Neural cell (in vitro differentiated cells): ENCODE measurements at regions not wholly inside any gene's neighbourhood (a gene's known extent, or its start where the extent isn't known, plus 50 kb on each side); places are given as distances from the start of the nearest gene placed in this dataset.
A peak's percentile ranks its signal among the peaks of the same experiment; 100 is the strongest.
"Not testable (repeated sequence)": the region's sequence is repeated elsewhere in the genome, so short reads cannot be mapped to it uniquely, and the experiment has no call there.

Experiments used
- H2AFZ ChIP-seq: fragments of 200-600, 300-800 bp; sonication (generic), shearing (Covaris generic); 2 replicates; pipeline ENCODE4 v1.6.0; 2014; ENCODE audit warnings: low read depth, mild to moderate bottlenecking, antibody characterized with exemption, low read length, moderate library complexity
- H3F3A ChIP-seq: fragments of 200-600 bp; shearing (Covaris generic); 2 replicates; pipeline ENCODE4 v1.6.1; 2016; ENCODE audit warnings: mild to moderate bottlenecking, moderate library complexity, mixed read lengths, antibody characterized with exemption, low read length; ENCODE audit not compliant: insufficient read depth, poor library complexity, severe bottlenecking
- H3K27ac ChIP-seq: fragments of 200-600, 300-800 bp; sonication (generic), shearing (Covaris generic); 2 replicates; pipeline ENCODE4 v1.5.1; 2014; ENCODE audit warnings: mild to moderate bottlenecking, low read length, moderate library complexity
- H3K27me3 ChIP-seq: fragments of 300-800, 200-600 bp; sonication (generic), shearing (Covaris generic); 2 replicates; pipeline ENCODE4 v1.6.0; 2014; ENCODE audit warnings: mild to moderate bottlenecking, low read depth, low read length, moderate library complexity; ENCODE audit not compliant: insufficient read depth
- H3K36me3 ChIP-seq: fragments of 300-800, 200-600 bp; sonication (generic), shearing (Covaris generic); 2 replicates; pipeline ENCODE4 v1.5.1; 2014; ENCODE audit warnings: mild to moderate bottlenecking, antibody characterized with exemption, low read length, moderate library complexity; ENCODE audit not compliant: insufficient read depth
- H3K4me2 ChIP-seq: fragments of 300-800, 200-600 bp; sonication (generic), shearing (Covaris generic); 2 replicates; pipeline ENCODE4 v1.6.0; 2014; ENCODE audit warnings: mild to moderate bottlenecking, low read length
- H3K4me3 ChIP-seq: fragments of 300-800, 200-600 bp; sonication (generic), shearing (Covaris generic); 2 replicates; pipeline ENCODE4 v1.5.1; 2014; ENCODE audit warnings: mild to moderate bottlenecking, low read length, moderate library complexity
- H3K79me2 ChIP-seq: fragments of 200-600 bp; shearing (Covaris generic); replicated peaks from 2 replicates; pipeline ENCODE4 v1.6.0; 2014; ENCODE audit warnings: mild to moderate bottlenecking, low read length, moderate library complexity; ENCODE audit not compliant: insufficient read depth
- H3K9ac ChIP-seq: fragments of 300-800, 200-600 bp; sonication (generic), shearing (Covaris generic); 2 replicates; pipeline ENCODE4 v1.6.1; 2016; ENCODE audit warnings: mild to moderate bottlenecking, low read length, mixed read lengths
- H3K9me2 ChIP-seq: fragments of 200-600 bp; shearing (Covaris generic); 2 replicates; pipeline ENCODE4 v1.6.1; 2016; ENCODE audit warnings: mild to moderate bottlenecking, low read length, mixed read lengths; ENCODE audit not compliant: insufficient read depth
- H3K9me3 ChIP-seq: fragments of 200-600, 300-800 bp; sonication (generic), shearing (Covaris generic); 2 replicates; pipeline ENCODE4 v1.6.1; 2016; ENCODE audit warnings: mild to moderate bottlenecking, mixed run types, low read length, moderate library complexity, mixed read lengths
- H4K20me1 ChIP-seq: fragments of 200-600 bp; shearing (Covaris generic); 2 replicates; pipeline ENCODE4 v1.6.1; 2016; ENCODE audit warnings: mild to moderate bottlenecking, mixed run types; ENCODE audit not compliant: insufficient read depth
- CTCF ChIP-seq: fragments of 450-650 bp; IDR thresholded peaks from 2 replicates; pipeline ENCODE4 v1.5.1; 2014; ENCODE audit warnings: antibody characterized with exemption, mild to moderate bottlenecking, moderate library complexity; ENCODE audit not compliant: poor library complexity, severe bottlenecking
- EP300 ChIP-seq: fragments of 450-650 bp; conservative IDR thresholded peaks from 2 replicates; pipeline ENCODE4 v1.6.1; 2014; ENCODE audit warnings: antibody characterized with exemption, mild to moderate bottlenecking, moderate library complexity; ENCODE audit not compliant: poor library complexity, severe bottlenecking
- EZH2 ChIP-seq: fragments of 200-600, 300-800 bp; shearing (Covaris generic), sonication (generic); IDR thresholded peaks from 2 replicates; pipeline ENCODE4 v1.6.1; 2014; ENCODE audit warnings: antibody characterized with exemption, low read length, borderline replicate concordance, mild to moderate bottlenecking; ENCODE audit not compliant: insufficient read depth, poor library complexity, severe bottlenecking
- MXI1 ChIP-seq: fragments of 450-650 bp; conservative IDR thresholded peaks from 2 replicates; pipeline ENCODE4 v1.6.1; 2014; ENCODE audit warnings: antibody characterized with exemption, mild to moderate bottlenecking; ENCODE audit not compliant: poor library complexity, severe bottlenecking
- POLR2AphosphoS5 ChIP-seq: IDR thresholded peaks from 2 replicates; pipeline ENCODE4 v1.6.1; 2012
- RAD21 ChIP-seq: fragments of 450-650 bp; conservative IDR thresholded peaks from 2 replicates; pipeline ENCODE4 v1.6.1; 2014; ENCODE audit warnings: antibody characterized with exemption, mild to moderate bottlenecking, moderate library complexity
- REST ChIP-seq: IDR thresholded peaks from 2 replicates; pipeline ENCODE4 v1.6.1; 2012; ENCODE audit warnings: borderline replicate concordance
- SMC3 ChIP-seq: fragments of 450-650 bp; conservative IDR thresholded peaks from 2 replicates; pipeline ENCODE4 v1.6.1; 2014; ENCODE audit warnings: antibody characterized with exemption, mild to moderate bottlenecking, moderate library complexity; ENCODE audit not compliant: poor library complexity
- TAF1 ChIP-seq: IDR thresholded peaks from 2 replicates; pipeline ENCODE4 v1.6.1; 2012; ENCODE audit warnings: low read depth

GRCh38 chr10:6838118-6838517, 258.0 kb upstream of the PRKCQ start:
- no peak overlapping the region for H3K4me2 ChIP-seq
- no peak for TF ChIP-seq TAF1
- TF ChIP-seq SMC3: peak; percentile 17
- TF ChIP-seq RAD21: peak; percentile 14
- H3K4me3 ChIP-seq: no peak overlapping the region
- H3K9me2 ChIP-seq: no peaks in the 10 kb centered on the region
- no peaks in the 10 kb centered on the region for H3F3A ChIP-seq
- H3K9me3 ChIP-seq: no peaks in the 10 kb centered on the region
- no peaks in the 10 kb centered on the region for H3K36me3 ChIP-seq
- H3K27me3 ChIP-seq: no peaks in the 10 kb centered on the region
- H3K79me2 ChIP-seq: no peaks in the 10 kb centered on the region
- no peak overlapping the region for H3K9ac ChIP-seq
- no peak overlapping the region for H2AFZ ChIP-seq
- H4K20me1 ChIP-seq: no peaks in the 10 kb centered on the region
- no peak overlapping the region for H3K27ac ChIP-seq

GRCh38 chr10:6833458-6834011, 253.5 kb upstream of the PRKCQ start:
- no peak overlapping the region for H3K27ac ChIP-seq
- H3K79me2 ChIP-seq: no peaks in the 10 kb centered on the region
- H3K9me2 ChIP-seq: no peaks in the 10 kb centered on the region
- no peaks in the 10 kb centered on the region for H3F3A ChIP-seq
- no peak overlapping the region for H3K4me2 ChIP-seq
- no peak overlapping the region for H3K9ac ChIP-seq
- no peak overlapping the region for H2AFZ ChIP-seq
- no peaks in the 10 kb centered on the region for H3K36me3 ChIP-seq
- no peak overlapping the region for H3K4me3 ChIP-seq
- no peaks in the 10 kb centered on the region for H4K20me1 ChIP-seq
- TF ChIP-seq SMC3 (no peak), TAF1 (no peak), MXI1 (no peak), CTCF (no peak), REST (no peak), POLR2AphosphoS5 (no peak), EZH2 (no peak), RAD21 (no peak), EP300 (no peak)
- H3K9me3 ChIP-seq: no peaks in the 10 kb centered on the region
- H3K27me3 ChIP-seq: no peaks in the 10 kb centered on the region

- H3F3A ChIP-seq, H4K20me1 ChIP-seq, H3K27me3 ChIP-seq, H3K4me3 ChIP-seq, H3K9me3 ChIP-seq, H3K79me2 ChIP-seq, H3K9me2 ChIP-seq, H3K9ac ChIP-seq, H2AFZ ChIP-seq, H3K27ac ChIP-seq, H3K36me3 ChIP-seq, H3K4me2 ChIP-seq: not testable (repeated sequence)
Measured at GRCh38 chr10:6830981-6831380, 250.9 kb upstream of the PRKCQ start.

- H2AFZ ChIP-seq, H3K4me3 ChIP-seq, H3K27ac ChIP-seq, H3K79me2 ChIP-seq, H4K20me1 ChIP-seq, H3K9me2 ChIP-seq, H3K9me3 ChIP-seq, H3F3A ChIP-seq, H3K36me3 ChIP-seq, H3K27me3 ChIP-seq, H3K4me2 ChIP-seq, H3K9ac ChIP-seq: not testable (repeated sequence)
Measured at GRCh38 chr10:6824793-6825192, 244.7 kb upstream of the PRKCQ start.
